Muscle of leg (tissue), 3 donors: ENCODE measurements at regions not wholly inside any gene's neighbourhood (a gene's known extent, or its start where the extent isn't known, plus 50 kb on each side); places are given as distances from the start of the nearest gene placed in this dataset.
"Not testable (repeated sequence)": the region's sequence is repeated elsewhere in the genome, so short reads cannot be mapped to it uniquely, and the experiment has no call there.

Experiments used
- DNase-seq: peaks from one replicate; pipeline ENCODE4 v3.0.0; 2013
- H3K27ac ChIP-seq: one replicate; pipeline ENCODE4 v1.5.1; 2013; ENCODE audit warnings: mild to moderate bottlenecking, low read length, control low read depth
- H3K27me3 ChIP-seq: one replicate; pipeline ENCODE4 v1.6.1; 2013; ENCODE audit warnings: low read length; ENCODE audit not compliant: control insufficient read depth, insufficient read depth
- H3K36me3 ChIP-seq: one replicate; pipeline ENCODE4 v1.6.1; 2013; ENCODE audit warnings: low read length; ENCODE audit not compliant: control insufficient read depth, insufficient read depth
- H3K4me1 ChIP-seq: one replicate; pipeline ENCODE4 v1.6.1; 2013; ENCODE audit warnings: low read length; ENCODE audit not compliant: control insufficient read depth, insufficient read depth
- H3K4me3 ChIP-seq: one replicate; pipeline ENCODE4 v1.5.1; 2013; ENCODE audit warnings: low read length, control low read depth
- H3K9me3 ChIP-seq: replicated peaks from 2 replicates; pipeline ENCODE4 v1.6.1; 2013; ENCODE audit warnings: low read depth, low read length; ENCODE audit not compliant: control insufficient read depth
- WGBS: methylation state at CpG from one replicate; pipeline ENCODE4 v1.1.5; 2013; ENCODE audit warnings: missing lambda C conversion rate; ENCODE audit not compliant: insufficient coverage; 5-methylcytosine and 5-hydroxymethylcytosine counted together

- H3K4me1 ChIP-seq: no peaks in the 10 kb centered on the region
- no peak overlapping the region for H3K27ac ChIP-seq
- no peak for DNase-seq
- no peaks in the 10 kb centered on the region for H3K36me3 ChIP-seq
- no peaks in the 10 kb centered on the region for H3K27me3 ChIP-seq
- no CpG with 5 or more reads among the region's 3 CpGs for WGBS
- no peaks in the 10 kb centered on the region for H3K9me3 ChIP-seq
- H3K4me3 ChIP-seq: no peak overlapping the region
Measured at GRCh38 chr2:222000326-222000725, 298.5 kb downstream of the PAX3 start.

- 79% methylated on average over 6 of the region's 6 CpGs for WGBS
- DNase-seq: no peak
- H3K4me3 ChIP-seq: no peak overlapping the region
Measured at GRCh38 chr2:221999717-222000116, 299.1 kb downstream of the PAX3 start.

GRCh38 chr2:221999166-221999565, 299.6 kb downstream of the PAX3 start:
- no peaks in the 10 kb centered on the region for H3K36me3 ChIP-seq
- H3K4me3 ChIP-seq: no peak overlapping the region
- WGBS: 57% methylated on average over 1 of the region's 2 CpGs
- no peak overlapping the region for H3K27ac ChIP-seq
- H3K9me3 ChIP-seq: no peaks in the 10 kb centered on the region
- DNase-seq: no peak
- H3K4me1 ChIP-seq: no peaks in the 10 kb centered on the region
- H3K27me3 ChIP-seq: no peaks in the 10 kb centered on the region

More at GRCh38 chr2:221999717-222000116, 299.1 kb downstream of the PAX3 start:
- no peak overlapping the region for H3K27ac ChIP-seq
- H3K4me1 ChIP-seq: no peaks in the 10 kb centered on the region
- no peaks in the 10 kb centered on the region for H3K36me3 ChIP-seq
- H3K9me3 ChIP-seq: no peaks in the 10 kb centered on the region
- no peaks in the 10 kb centered on the region for H3K27me3 ChIP-seq

GRCh38 chr2:221997683-221998082, 301.1 kb downstream of the PAX3 start:
- no peaks in the 10 kb centered on the region for H3K36me3 ChIP-seq
- no peak overlapping the region for H3K4me3 ChIP-seq
- no CpG with 5 or more reads among the region's 1 CpG for WGBS
- H3K27ac ChIP-seq: no peak overlapping the region
- no peaks in the 10 kb centered on the region for H3K4me1 ChIP-seq
- no peaks in the 10 kb centered on the region for H3K27me3 ChIP-seq
- DNase-seq: no peak
- no peaks in the 10 kb centered on the region for H3K9me3 ChIP-seq

GRCh38 chr2:221997100-221997499, 301.7 kb downstream of the PAX3 start:
- no peak overlapping the region for H3K4me3 ChIP-seq
- H3K36me3 ChIP-seq: no peaks in the 10 kb centered on the region
- no peaks in the 10 kb centered on the region for H3K9me3 ChIP-seq
- H3K4me1 ChIP-seq: no peaks in the 10 kb centered on the region
- H3K27me3 ChIP-seq: no peaks in the 10 kb centered on the region
- WGBS: 92% methylated on average over 3 of the region's 3 CpGs
- no peak overlapping the region for H3K27ac ChIP-seq
- no peak for DNase-seq

GRCh38 chr2:221994926-221995325, 303.9 kb downstream of the PAX3 start:
- no peak for DNase-seq
- Histone ChIP-seq H3K4me1 (no peaks in the 10 kb centered on the region), H3K27me3 (no peaks in the 10 kb centered on the region), H3K9me3 (no peaks in the 10 kb centered on the region), H3K36me3 (no peaks in the 10 kb centered on the region), H3K4me3 (no peak overlapping the region), H3K27ac (no peak overlapping the region)
- 100% methylated on average over 3 of the region's 7 CpGs for WGBS

GRCh38 chr2:221984376-221984775, 314.4 kb downstream of the PAX3 start:
- not testable (repeated sequence) for H3K27ac ChIP-seq, H3K4me3 ChIP-seq, H3K4me1 ChIP-seq, DNase-seq, H3K27me3 ChIP-seq, H3K9me3 ChIP-seq, H3K36me3 ChIP-seq
- 100% methylated on average over 5 of the region's 13 CpGs for WGBS

GRCh38 chr2:221981912-221982470, 316.8 kb downstream of the PAX3 start:
- Histone ChIP-seq H3K9me3 (no peaks in the 10 kb centered on the region), H3K4me3 (no peak overlapping the region), H3K36me3 (no peaks in the 10 kb centered on the region), H3K27ac (no peak overlapping the region), H3K4me1 (no peaks in the 10 kb centered on the region), H3K27me3 (no peaks in the 10 kb centered on the region)
- no CpG with 5 or more reads among the region's 4 CpGs for WGBS
- no peak for DNase-seq

- Histone ChIP-seq H3K27me3 (no peaks in the 10 kb centered on the region), H3K9me3 (no peaks in the 10 kb centered on the region)
- DNase-seq: no peak
Measured at GRCh38 chr2:221975151-221975550, 323.6 kb downstream of the PAX3 start.

GRCh38 chr2:221973902-221974301, 324.9 kb downstream of the PAX3 start:
- no peak for DNase-seq
- Histone ChIP-seq H3K27me3 (no peaks in the 10 kb centered on the region), H3K4me1 (no peaks in the 10 kb centered on the region), H3K27ac (no peak overlapping the region), H3K36me3 (no peaks in the 10 kb centered on the region), H3K4me3 (no peak overlapping the region), H3K9me3 (no peaks in the 10 kb centered on the region)
- whole genome bisulfite sequencing: 100% methylated on average over 1 of the region's 2 CpGs

More at GRCh38 chr2:221975151-221975550, 323.6 kb downstream of the PAX3 start:
- WGBS: 89% methylated on average over 1 of the region's 2 CpGs
- Histone ChIP-seq H3K36me3 (no peaks in the 10 kb centered on the region), H3K4me1 (no peaks in the 10 kb centered on the region), H3K4me3 (no peak overlapping the region), H3K27ac (no peak overlapping the region)

- Histone ChIP-seq H3K27ac (no peak overlapping the region), H3K27me3 (no peaks in the 10 kb centered on the region), H3K9me3 (no peaks in the 10 kb centered on the region), H3K4me1 (no peaks in the 10 kb centered on the region), H3K4me3 (no peak overlapping the region), H3K36me3 (no peaks in the 10 kb centered on the region)
- DNase-seq: no peak
- WGBS: no CpG with 5 or more reads among the region's 3 CpGs
Measured at GRCh38 chr2:221973502-221973901, 325.3 kb downstream of the PAX3 start.
